ENCODE measurements at regions not wholly inside any gene's neighbourhood (a gene's known extent, or its start where the extent isn't known, plus 50 kb on each side); places are given as distances from the start of the nearest gene placed in this dataset.
A peak's percentile ranks its signal among the peaks of the same experiment; 100 is the strongest.

GRCh38 chr17:5793157-5793556 is 208.8 kb upstream of the NLRP1 start:
- peak; percentile 39 for TF ChIP-seq CTCF (IDR thresholded peaks at IDR 0.05; ENCODE audit: low read depth, low read length, poor library complexity, severe bottlenecking)
- no peak for TF ChIP-seq EZH2phosphoT487 (IDR thresholded peaks at IDR 0.05; ENCODE audit: borderline replicate concordance, low read length)
